IMR-90 (cell line): ENCODE measurements at regions not wholly inside any gene's neighbourhood (a gene's known extent, or its start where the extent isn't known, plus 50 kb on each side); places are given as distances from the start of the nearest gene placed in this dataset.

Source experiments
- ATAC-seq: fragments of 200-7000 bp; cut with Tn5 transposase; 2 replicates; pipeline ENCODE4 v1.9.1; 2020; ENCODE audit warnings: low read depth, mild to moderate bottlenecking, moderate library complexity
- BruUV-seq: library from RNA; stranded (reverse); fragments of 400-500 nt; replicated peaks from 2 replicates; lab custom pipeline; 2021; lab: Mats Ljungman, UMichigan
- CTCF ChIA-PET: fragments of 300-600 bp; formaldehyde crosslinking; extraction: SDS; loops from one replicate; lab custom pipeline; 2021; ENCODE audit warnings: antibody characterized with exemption; lab: Yijun Ruan, JAX
- POLR2A ChIA-PET: fragments of 300-600 bp; sonication (Branson Sonifier 250); formaldehyde crosslinking; loops from one replicate; lab custom pipeline; 2022; ENCODE audit warnings: antibody characterized with exemption; ENCODE audit not compliant: unreplicated experiment; lab: Charles Lee
- DNase-seq: peaks from one replicate; pipeline ENCODE4 v3.0.0; 2013
- H2AFZ ChIP-seq: replicated peaks from 2 replicates; pipeline ENCODE3; 2013; ENCODE audit warnings: low read length, mild to moderate bottlenecking; ENCODE audit not compliant: poor library complexity
- H2AK5ac ChIP-seq: 2 replicates; pipeline ENCODE4 v1.6.1; 2013; ENCODE audit warnings: low read depth, low read length, inconsistent platforms
- H2AK9ac ChIP-seq: replicated peaks from 2 replicates; pipeline ENCODE3; 2013; ENCODE audit warnings: mild to moderate bottlenecking, low read depth, low read length, moderate library complexity; ENCODE audit not compliant: poor library complexity
- H2BK120ac ChIP-seq: 2 replicates; pipeline ENCODE4 v1.6.1; 2013; ENCODE audit warnings: low read depth, low read length, inconsistent platforms
- H2BK15ac ChIP-seq: 3 replicates; pipeline ENCODE4 v1.6.1; 2013; ENCODE audit warnings: low read depth, low read length, inconsistent platforms
- H2BK20ac ChIP-seq: 2 replicates; pipeline ENCODE4 v1.6.1; 2013; ENCODE audit warnings: low read depth, mild to moderate bottlenecking, inconsistent platforms, low read length, moderate library complexity
- H2BK5ac ChIP-seq: 2 replicates; pipeline ENCODE4 v1.6.1; 2013; ENCODE audit warnings: mild to moderate bottlenecking, low read depth, low read length, inconsistent platforms; ENCODE audit not compliant: poor library complexity, severe bottlenecking
- H3K14ac ChIP-seq: replicated peaks from 2 replicates; pipeline ENCODE4 v1.6.1; 2013; ENCODE audit warnings: low read depth, low read length, inconsistent platforms
- H3K18ac ChIP-seq: 2 replicates; pipeline ENCODE4 v1.6.1; 2013; ENCODE audit warnings: low read depth, low read length, control low read depth
- H3K23ac ChIP-seq: 2 replicates; pipeline ENCODE4 v1.6.1; 2013; ENCODE audit warnings: low read depth, low read length, inconsistent platforms
- H3K27ac ChIP-seq: 2 replicates; pipeline ENCODE4 v1.5.1; 2013; ENCODE audit warnings: mild to moderate bottlenecking, control low read depth, low read length; ENCODE audit not compliant: insufficient read depth
- H3K27me3 ChIP-seq: 2 replicates; pipeline ENCODE4 v1.6.1; 2013; ENCODE audit warnings: low read length; ENCODE audit not compliant: control insufficient read depth, insufficient read depth
- H3K36me3 ChIP-seq: 2 replicates; pipeline ENCODE4 v1.6.1; 2013; ENCODE audit warnings: low read length, mixed read lengths; ENCODE audit not compliant: control insufficient read depth, insufficient read depth
- H3K4ac ChIP-seq: 2 replicates; pipeline ENCODE4 v1.6.1; 2013; ENCODE audit warnings: low read depth, low read length, inconsistent platforms
- H3K4me1 ChIP-seq: 2 replicates; pipeline ENCODE4 v1.6.1; 2013; ENCODE audit warnings: low read length, mixed read lengths; ENCODE audit not compliant: control insufficient read depth, insufficient read depth
- H3K4me2 ChIP-seq: 2 replicates; pipeline ENCODE4 v1.6.1; 2013; ENCODE audit warnings: low read depth, mild to moderate bottlenecking, control low read depth, low read length, moderate library complexity
- H3K4me3 ChIP-seq: 2 replicates; pipeline ENCODE4 v1.5.1; 2013; ENCODE audit warnings: low read depth, mild to moderate bottlenecking, control low read depth, low read length, moderate library complexity; ENCODE audit not compliant: insufficient read depth
- H3K56ac ChIP-seq: 2 replicates; pipeline ENCODE4 v1.6.1; 2013; ENCODE audit warnings: low read length, inconsistent platforms; ENCODE audit not compliant: insufficient read depth; ENCODE audit errors: extremely low read depth
- H3K79me1 ChIP-seq, 2 experiments: 2 replicates each; pipeline ENCODE4 v1.6.1; 2013; ENCODE audit warnings: low read length in 2 of 2, inconsistent platforms in 1 of 2, low read depth in 1 of 2
- H3K9ac ChIP-seq: 2 replicates; pipeline ENCODE4 v1.6.1; 2013; ENCODE audit warnings: low read depth, low read length, control low read depth
- H3K9me1 ChIP-seq: 2 replicates; pipeline ENCODE4 v1.6.1; 2013; ENCODE audit warnings: low read length, inconsistent platforms; ENCODE audit not compliant: insufficient read depth
- H3K9me3 ChIP-seq: 2 replicates; pipeline ENCODE4 v1.6.1; 2013; ENCODE audit warnings: low read length; ENCODE audit not compliant: control insufficient read depth, insufficient read depth
- H4K20me1 ChIP-seq: 2 replicates; pipeline ENCODE4 v1.6.1; 2013; ENCODE audit warnings: low read length, inconsistent platforms; ENCODE audit not compliant: insufficient read depth
- H4K5ac ChIP-seq: 2 replicates; pipeline ENCODE4 v1.6.1; 2013; ENCODE audit warnings: mild to moderate bottlenecking, low read depth, low read length, control low read depth
- H4K8ac ChIP-seq, 2 experiments: 2 replicates each; pipeline ENCODE4 v1.6.1; 2013; ENCODE audit warnings: low read depth in 2 of 2, low read length in 2 of 2, control low read depth in 1 of 2, inconsistent platforms in 1 of 2
- H4K91ac ChIP-seq: 2 replicates; pipeline ENCODE4 v1.6.1; 2013; ENCODE audit warnings: low read depth, low read length, inconsistent platforms; ENCODE audit not compliant: insufficient read depth
- BHLHE40 ChIP-seq: fragments of 150-350 bp; IDR thresholded peaks from 2 replicates; pipeline ENCODE4 v1.6.1; 2016; ENCODE audit warnings: mild to moderate bottlenecking, low read depth, low read length
- CEBPB ChIP-seq: IDR thresholded peaks from 2 replicates; pipeline ENCODE4 v1.6.1; 2012; ENCODE audit warnings: low read depth, low read length, improper control_type of control experiment
- CHD1 ChIP-seq: IDR thresholded peaks from 2 replicates; pipeline ENCODE4 v1.6.1; 2012; ENCODE audit warnings: low read depth, low read length, improper control_type of control experiment
- CTCF ChIP-seq: conservative IDR thresholded peaks from 2 replicates; pipeline ENCODE4 v1.5.1; 2012; ENCODE audit warnings: mild to moderate bottlenecking, low read depth, low read length, improper control_type of control experiment
- ELK1 ChIP-seq: fragments of 150-350 bp; IDR thresholded peaks from 2 replicates; pipeline ENCODE4 v1.6.1; 2016; ENCODE audit warnings: low read depth, mild to moderate bottlenecking, low read length, moderate library complexity, borderline replicate concordance
- FOS ChIP-seq: fragments of 150-350 bp; IDR thresholded peaks from 2 replicates; pipeline ENCODE4 v1.6.1; 2016; ENCODE audit warnings: low read depth, low read length
- MAFK ChIP-seq: IDR thresholded peaks from 2 replicates; pipeline ENCODE4 v1.6.1; 2012; ENCODE audit warnings: low read depth, low read length, improper control_type of control experiment
- MAZ ChIP-seq: IDR thresholded peaks from 2 replicates; pipeline ENCODE4 v1.6.1; 2012; ENCODE audit warnings: low read depth, mild to moderate bottlenecking, low read length, improper control_type of control experiment, moderate library complexity, borderline replicate concordance
- MXI1 ChIP-seq: IDR thresholded peaks from 2 replicates; pipeline ENCODE4 v1.6.1; 2012; ENCODE audit warnings: low read depth, mild to moderate bottlenecking, low read length, moderate library complexity, borderline replicate concordance
- NFE2L2 ChIP-seq: fragments of 150-350 bp; IDR thresholded peaks from 2 replicates; pipeline ENCODE4 v1.6.1; 2016; ENCODE audit warnings: low read depth, mild to moderate bottlenecking, low read length
- POLR2A ChIP-seq: IDR thresholded peaks from 2 replicates; pipeline ENCODE4 v1.6.1; 2012; ENCODE audit warnings: mild to moderate bottlenecking, low read depth, low read length
- RAD21 ChIP-seq: IDR thresholded peaks from 2 replicates; pipeline ENCODE4 v1.6.1; 2012; ENCODE audit warnings: low read length, improper control_type of control experiment
- RCOR1 ChIP-seq: IDR thresholded peaks from 2 replicates; pipeline ENCODE4 v1.6.1; 2012; ENCODE audit warnings: mild to moderate bottlenecking, low read length, improper control_type of control experiment; ENCODE audit not compliant: insufficient replicate concordance
- RFX5 ChIP-seq: IDR thresholded peaks from 2 replicates; pipeline ENCODE4 v1.8.0; 2012; ENCODE audit warnings: low read depth, mild to moderate bottlenecking, low read length, moderate library complexity
- SMC3 ChIP-seq: fragments of 150-350 bp; IDR thresholded peaks from 2 replicates; pipeline ENCODE4 v1.6.1; 2016; ENCODE audit warnings: low read depth, mild to moderate bottlenecking, antibody characterized with exemption, low read length, moderate library complexity
- WGBS, 2 experiments: methylation state at CpG; one replicate each; pipeline versions ENCODE4 v1.1.5 to v1.1.7; 2013; ENCODE audit warnings: missing lambda C conversion rate in 2 of 2; ENCODE audit not compliant: insufficient read length in 1 of 2; ENCODE audit errors: extremely low coverage in 2 of 2; 5-methylcytosine and 5-hydroxymethylcytosine counted together
- dilution Hi-C: fragments of 300-500 bp; cut with HindIII; formaldehyde crosslinking; loops from one replicate; pipeline ENCODE4 v1.14.3; 2018; ENCODE audit warnings: low sequenced_read_pairs; ENCODE audit not compliant: unreplicated experiment
- in situ Hi-C: fragments of 300-500 bp; cut with MboI; formaldehyde crosslinking; loops from 3 replicates; pipeline ENCODE4 v1.14.3; 2019; ENCODE audit warnings: low sequenced_read_pairs, inconsistent platforms, mixed read lengths
- intact Hi-C: fragments of 100-400 bp; cut with micrococcal nuclease; formaldehyde crosslinking; loops from 2 replicates; pipeline ENCODE4 v1.10.0; 2022
- TF ChIP-seq, protein P1 (sequence below): fragments of 150-350 bp; IDR thresholded peaks from 2 replicates; pipeline ENCODE4 v1.6.1; 2017; ENCODE audit warnings: mild to moderate bottlenecking, antibody characterized with exemption, low read length, low read depth

- no peak overlapping the region for H4K5ac ChIP-seq
- H4K91ac ChIP-seq = no peak overlapping the region
- H3K9me1 ChIP-seq = no peaks in the 10 kb centered on the region
- H3K9me3 ChIP-seq = no peaks in the 10 kb centered on the region
- no TSS peak for BruUV-seq
- no peak overlapping the region for H3K18ac ChIP-seq
- H3K4me1 ChIP-seq = no peaks in the 10 kb centered on the region
- no peak overlapping the region for H3K56ac ChIP-seq
- DNase-seq = no peak
- H3K27ac ChIP-seq = no peak overlapping the region
- H3K9ac ChIP-seq = no peak overlapping the region
- no peak for ATAC-seq
- no peak overlapping the region for H3K14ac ChIP-seq
- no peaks in the 10 kb centered on the region for H3K27me3 ChIP-seq
- H3K23ac ChIP-seq = no peak overlapping the region
- H2AK5ac ChIP-seq = no peak overlapping the region
- H3K4ac ChIP-seq = no peak overlapping the region
- H2BK5ac ChIP-seq = no peak overlapping the region
- no peak overlapping the region for H3K4me2 ChIP-seq
- ChIA-PET POLR2A (no interaction called here), CTCF (no interaction called here)
- no peaks in the 10 kb centered on the region for H3K79me1 ChIP-seq
- H2BK20ac ChIP-seq = no peak overlapping the region
- no peak overlapping the region for H2BK120ac ChIP-seq
- in situ Hi-C loops (no loop called here), dilution Hi-C loops (no loop called here), intact Hi-C loops (no loop called here)
- H2AFZ ChIP-seq = no peak overlapping the region
- no peak overlapping the region for H2AK9ac ChIP-seq
- no peak overlapping the region for H3K4me3 ChIP-seq
- TF ChIP-seq NFE2L2 (no peak), MAFK (no peak), MXI1 (no peak), SMC3 (no peak), POLR2A (no peak), ELK1 (no peak), BHLHE40 (no peak), RAD21 (no peak), RCOR1 (no peak), CTCF (no peak), FOS (no peak), RFX5 (no peak), CHD1 (no peak), MAZ (no peak), CEBPB (no peak)
- TF ChIP-seq, protein P1, sequence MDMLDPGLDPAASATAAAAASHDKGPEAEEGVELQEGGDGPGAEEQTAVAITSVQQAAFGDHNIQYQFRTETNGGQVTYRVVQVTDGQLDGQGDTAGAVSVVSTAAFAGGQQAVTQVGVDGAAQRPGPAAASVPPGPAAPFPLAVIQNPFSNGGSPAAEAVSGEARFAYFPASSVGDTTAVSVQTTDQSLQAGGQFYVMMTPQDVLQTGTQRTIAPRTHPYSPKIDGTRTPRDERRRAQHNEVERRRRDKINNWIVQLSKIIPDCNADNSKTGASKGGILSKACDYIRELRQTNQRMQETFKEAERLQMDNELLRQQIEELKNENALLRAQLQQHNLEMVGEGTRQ = no peak
- no peaks in the 10 kb centered on the region for H4K20me1 ChIP-seq
- H3K36me3 ChIP-seq = no peaks in the 10 kb centered on the region
- no peak overlapping the region for H2BK15ac ChIP-seq
- WGBS, 2 experiments = 33% methylated on average over 1 of the region's 4 CpGs; no CpG with 5 or more reads in 1 of the 2 experiments
- no peak overlapping the region for H4K8ac ChIP-seq
Measured at GRCh38 chrX:20606831-20607230, 340.1 kb upstream of the RPS6KA3 start.
